PC-9 (cell line): ENCODE measurements at regions not wholly inside any gene's neighbourhood (a gene's known extent, or its start where the extent isn't known, plus 50 kb on each side); places are given as distances from the start of the nearest gene placed in this dataset.

Source experiments
- BruUV-seq: library from RNA; stranded (reverse); fragments of 400-500 nt; replicated peaks from 2 replicates; lab custom pipeline; 2021; lab: Mats Ljungman, UMichigan
- CTCF ChIA-PET: fragments of 300-600 bp; sonication (Branson Sonifier 250); formaldehyde crosslinking; loops from one replicate; lab custom pipeline; 2022; ENCODE audit warnings: antibody characterized with exemption; lab: Charles Lee
- POLR2A ChIA-PET: fragments of 300-600 bp; sonication (Branson Sonifier 250); formaldehyde crosslinking; loops from one replicate; lab custom pipeline; 2022; ENCODE audit warnings: antibody characterized with exemption; ENCODE audit not compliant: unreplicated experiment; lab: Charles Lee
- DNase-seq, 2 experiments: peaks; one replicate each; pipeline versions ENCODE4 v3.0.0 to v3.0.0-alpha.2; 2015 to 2022; ENCODE audit warnings: mixed read lengths in 1 of 2
- H2AFZ ChIP-seq: fragments of 200-600 bp; sonication (generic); 2 replicates; pipeline ENCODE4 v1.8.1; 2017; ENCODE audit warnings: antibody characterized with exemption
- H3F3A ChIP-seq: fragments of 200-600 bp; sonication (generic); 2 replicates; pipeline ENCODE4 v1.8.1; 2017; ENCODE audit warnings: antibody characterized with exemption, mild to moderate bottlenecking, low read depth; ENCODE audit not compliant: insufficient read depth
- H3K27ac ChIP-seq: fragments of 200-600 bp; sonication (generic); 2 replicates; pipeline ENCODE4 v1.6.1; 2016; ENCODE audit warnings: mixed run types
- H3K27me3 ChIP-seq: fragments of 200-600 bp; sonication (generic); 2 replicates; pipeline ENCODE4 v1.6.1; 2016; ENCODE audit warnings: low read depth, mixed run types; ENCODE audit not compliant: insufficient read depth
- H3K36me3 ChIP-seq: fragments of 200-600 bp; sonication (generic); 2 replicates; pipeline ENCODE4 v1.6.1; 2016; ENCODE audit warnings: low read depth, mixed run types
- H3K4me1 ChIP-seq: fragments of 200-600 bp; sonication (generic); replicated peaks from 2 replicates; pipeline ENCODE4 v1.6.1; 2016; ENCODE audit warnings: mixed run types; ENCODE audit not compliant: insufficient read depth
- H3K4me2 ChIP-seq: fragments of 200-600 bp; sonication (generic); 2 replicates; pipeline ENCODE4 v1.6.1; 2017; ENCODE audit warnings: mixed run types
- H3K4me3 ChIP-seq: fragments of 200-600 bp; sonication (generic); 2 replicates; pipeline ENCODE4 v1.6.1; 2016; ENCODE audit warnings: mixed run types
- H3K79me2 ChIP-seq: fragments of 200-600 bp; sonication (generic); 2 replicates; pipeline ENCODE4 v1.6.1; 2017; ENCODE audit warnings: low read depth, mixed run types
- H3K9me2 ChIP-seq: fragments of 200-600 bp; sonication (generic); 2 replicates; pipeline ENCODE4 v1.8.1; 2017; ENCODE audit warnings: mild to moderate bottlenecking; ENCODE audit not compliant: insufficient read depth
- H3K9me3 ChIP-seq: fragments of 200-600 bp; sonication (generic); 2 replicates; pipeline ENCODE4 v1.8.1; 2016; ENCODE audit warnings: low read depth; ENCODE audit not compliant: insufficient read depth
- H4K20me1 ChIP-seq: fragments of 200-600 bp; sonication (generic); 2 replicates; pipeline ENCODE4 v1.8.1; 2017; ENCODE audit not compliant: insufficient read depth
- CTCF ChIP-seq: fragments of 200-600 bp; sonication (generic); conservative IDR thresholded peaks from 2 replicates; pipeline ENCODE4 v1.6.1; 2017; ENCODE audit warnings: mixed run types, antibody characterized with exemption, mild to moderate bottlenecking, moderate library complexity
- EZH2 ChIP-seq: fragments of 200-600 bp; sonication (generic); IDR thresholded peaks from 2 replicates; pipeline ENCODE4 v1.8.0; 2017; ENCODE audit warnings: antibody characterized with exemption, low read depth
- intact Hi-C: fragments of 100-400 bp; cut with micrococcal nuclease; formaldehyde crosslinking; loops from one replicate; pipeline ENCODE4 v1.10.0; 2022; ENCODE audit not compliant: unreplicated experiment

- Histone ChIP-seq H4K20me1 (no peaks in the 10 kb centered on the region), H3K9me2 (no peaks in the 10 kb centered on the region), H3K4me3 (no peak overlapping the region), H3F3A (no peaks in the 10 kb centered on the region), H3K4me1 (no peaks in the 10 kb centered on the region), H3K27me3 (no peaks in the 10 kb centered on the region), H3K36me3 (no peaks in the 10 kb centered on the region), H3K4me2 (no peak overlapping the region), H3K9me3 (no peaks in the 10 kb centered on the region), H3K79me2 (no peaks in the 10 kb centered on the region), H3K27ac (no peak overlapping the region), H2AFZ (no peak overlapping the region)
- TF ChIP-seq EZH2 = no peak
- TF ChIP-seq CTCF = no peak
- no peak for DNase-seq
- CTCF ChIA-PET = no interaction called here
- BruUV-seq = no TSS peak
- POLR2A ChIA-PET = no interaction called here
- intact Hi-C loops = no loop called here
These were observed 578.1 kb upstream of the SYT4 start for GRCh38 chr18:43855376-43855775.

GRCh38 chr18:43863180-43863579 is 585.9 kb upstream of the SYT4 start:
- H3K27me3 ChIP-seq = no peaks in the 10 kb centered on the region
- no peaks in the 10 kb centered on the region for H4K20me1 ChIP-seq
- H3K36me3 ChIP-seq = no peaks in the 10 kb centered on the region
- DNase-seq = no peak
- no TSS peak for BruUV-seq
- no peaks in the 10 kb centered on the region for H3F3A ChIP-seq
- H3K9me2 ChIP-seq = no peaks in the 10 kb centered on the region
- H3K9me3 ChIP-seq = no peaks in the 10 kb centered on the region
- CTCF ChIA-PET = no interaction called here
- intact Hi-C loops = no loop called here
- no peak overlapping the region for H3K4me3 ChIP-seq
- TF ChIP-seq EZH2 (no peak), CTCF (no peak)
- H3K79me2 ChIP-seq = no peaks in the 10 kb centered on the region
- H3K4me2 ChIP-seq = no peak overlapping the region
- no peak overlapping the region for H3K27ac ChIP-seq
- no peaks in the 10 kb centered on the region for H3K4me1 ChIP-seq
- POLR2A ChIA-PET = no interaction called here
- H2AFZ ChIP-seq = no peak overlapping the region

- no peaks in the 10 kb centered on the region for H3K27me3 ChIP-seq
- H3K9me2 ChIP-seq = no peaks in the 10 kb centered on the region
- no peak for TF ChIP-seq CTCF
- TF ChIP-seq EZH2 = no peak
- no peaks in the 10 kb centered on the region for H3K36me3 ChIP-seq
- intact Hi-C loops = no loop called here
- H2AFZ ChIP-seq = no peak overlapping the region
- no peak overlapping the region for H3K4me3 ChIP-seq
- H3K4me1 ChIP-seq = no peaks in the 10 kb centered on the region
- H3K4me2 ChIP-seq = no peak overlapping the region
- BruUV-seq = no TSS peak
- H3K9me3 ChIP-seq = no peaks in the 10 kb centered on the region
- CTCF ChIA-PET = no interaction called here
- no peak for DNase-seq
- no peak overlapping the region for H3K27ac ChIP-seq
- H3K79me2 ChIP-seq = no peaks in the 10 kb centered on the region
- no peaks in the 10 kb centered on the region for H3F3A ChIP-seq
- POLR2A ChIA-PET = no interaction called here
- no peaks in the 10 kb centered on the region for H4K20me1 ChIP-seq
These were observed 589.4 kb upstream of the SYT4 start for GRCh38 chr18:43866696-43867095.
